ENCODE measurements at regions not wholly inside any gene's neighbourhood (a gene's known extent, or its start where the extent isn't known, plus 50 kb on each side); places are given as distances from the start of the nearest gene placed in this dataset.

- H3K4me3 ChIP-seq (ENCODE audit: low read length) = no peak overlapping the region
- 94% methylated on average over 5 of the region's 5 CpGs for WGBS
- no peaks in the 10 kb centered on the region for H3K27me3 ChIP-seq (ENCODE audit: insufficient read depth, low read length)
- H3K36me3 ChIP-seq (ENCODE audit: insufficient read depth, low read length) = no peaks in the 10 kb centered on the region
- no peaks in the 10 kb centered on the region for H3K9me3 ChIP-seq (ENCODE audit: insufficient read depth, low read depth, low read length)
- H3K4me1 ChIP-seq (ENCODE audit: insufficient read depth, low read length) = no peaks in the 10 kb centered on the region
- no peak overlapping the region for H3K27ac ChIP-seq (ENCODE audit: low read depth, low read length)
- H3K9ac ChIP-seq (ENCODE audit: low read depth, low read length) = no peak overlapping the region
Observed at GRCh38 chr20:6200092-6200491, 77.3 kb upstream of the FERMT1 start.

- Histone ChIP-seq H3K4me1 (ENCODE audit: insufficient read depth, low read length) (no peaks in the 10 kb centered on the region), H3K4me3 (ENCODE audit: low read length) (no peak overlapping the region), H3K36me3 (ENCODE audit: insufficient read depth, low read length) (no peaks in the 10 kb centered on the region), H3K9ac (ENCODE audit: low read depth, low read length) (no peak overlapping the region), H3K27ac (ENCODE audit: low read depth, low read length) (no peak overlapping the region), H3K9me3 (ENCODE audit: insufficient read depth, low read depth, low read length) (no peaks in the 10 kb centered on the region), H3K27me3 (ENCODE audit: insufficient read depth, low read length) (no peaks in the 10 kb centered on the region)
- WGBS = 65% methylated on average over 3 of the region's 3 CpGs
Observed at GRCh38 chr20:6185268-6185667, 62.4 kb upstream of the FERMT1 start.

- Histone ChIP-seq H3K9me3 (ENCODE audit: insufficient read depth, low read depth, low read length) (no peaks in the 10 kb centered on the region), H3K9ac (ENCODE audit: low read depth, low read length) (no peak overlapping the region), H3K4me1 (ENCODE audit: insufficient read depth, low read length) (no peaks in the 10 kb centered on the region), H3K36me3 (ENCODE audit: insufficient read depth, low read length) (no peaks in the 10 kb centered on the region), H3K4me3 (ENCODE audit: low read length) (no peak overlapping the region), H3K27ac (ENCODE audit: low read depth, low read length) (no peak overlapping the region), H3K27me3 (ENCODE audit: insufficient read depth, low read length) (no peaks in the 10 kb centered on the region)
- 86% methylated on average over 6 of the region's 6 CpGs for WGBS
Observed at GRCh38 chr20:6184086-6184485, 61.3 kb upstream of the FERMT1 start.

- H3K4me3 ChIP-seq (ENCODE audit: low read length) = no peak overlapping the region
- H3K4me1 ChIP-seq (ENCODE audit: insufficient read depth, low read length) = no peaks in the 10 kb centered on the region
- no peaks in the 10 kb centered on the region for H3K9me3 ChIP-seq (ENCODE audit: insufficient read depth, low read depth, low read length)
- WGBS = 87% methylated on average over 4 of the region's 4 CpGs
- no peak overlapping the region for H3K27ac ChIP-seq (ENCODE audit: low read depth, low read length)
- H3K27me3 ChIP-seq (ENCODE audit: insufficient read depth, low read length) = no peaks in the 10 kb centered on the region
- no peaks in the 10 kb centered on the region for H3K36me3 ChIP-seq (ENCODE audit: insufficient read depth, low read length)
- H3K9ac ChIP-seq (ENCODE audit: low read depth, low read length) = no peak overlapping the region
Observed at GRCh38 chr20:6180531-6180930, 57.7 kb upstream of the FERMT1 start.

GRCh38 chr20:6178537-6178936 lies 55.7 kb upstream of the FERMT1 start:
- no peaks in the 10 kb centered on the region for H3K4me1 ChIP-seq (ENCODE audit: insufficient read depth, low read length)
- no peak overlapping the region for H3K4me3 ChIP-seq (ENCODE audit: low read length)
- no peaks in the 10 kb centered on the region for H3K27me3 ChIP-seq (ENCODE audit: insufficient read depth, low read length)
- no peak overlapping the region for H3K9ac ChIP-seq (ENCODE audit: low read depth, low read length)
- H3K27ac ChIP-seq (ENCODE audit: low read depth, low read length) = no peak overlapping the region
- H3K9me3 ChIP-seq (ENCODE audit: insufficient read depth, low read depth, low read length) = no peaks in the 10 kb centered on the region
- WGBS = 50% methylated on average over 2 of the region's 3 CpGs
- no peaks in the 10 kb centered on the region for H3K36me3 ChIP-seq (ENCODE audit: insufficient read depth, low read length)

- no peak overlapping the region for H3K4me3 ChIP-seq (ENCODE audit: low read length)
- H3K36me3 ChIP-seq (ENCODE audit: insufficient read depth, low read length) = no peaks in the 10 kb centered on the region
- H3K9me3 ChIP-seq (ENCODE audit: insufficient read depth, low read depth, low read length) = peaks cover 4% of the 10 kb centered on the region; the same call in 1 of the 2 replicates
- no peak overlapping the region for H3K9ac ChIP-seq (ENCODE audit: low read depth, low read length)
- no peaks in the 10 kb centered on the region for H3K4me1 ChIP-seq (ENCODE audit: insufficient read depth, low read length)
- H3K27me3 ChIP-seq (ENCODE audit: insufficient read depth, low read length) = no peaks in the 10 kb centered on the region
- no peak overlapping the region for H3K27ac ChIP-seq (ENCODE audit: low read depth, low read length)
- 97% methylated on average over 2 of the region's 2 CpGs for WGBS
Observed at GRCh38 chr20:6173481-6173880, 50.7 kb upstream of the FERMT1 start.
